Prostate gland (tissue), 2 donors: ENCODE measurements at regions not wholly inside any gene's neighbourhood (a gene's known extent, or its start where the extent isn't known, plus 50 kb on each side); places are given as distances from the start of the nearest gene placed in this dataset.

Experiments
- CTCF ChIP-seq, 4 experiments: fragments of 200-600 bp in 2 of 4; fragments of 450-650 bp in 2 of 4; sonication (generic) in 2 of 4; IDR thresholded peaks; 1 replicate in 3 of 4; 2 replicates in 1 of 4; pipeline ENCODE4 v1.5.1; 2016 to 2019; ENCODE audit warnings: antibody characterized with exemption in 4 of 4, mild to moderate bottlenecking in 2 of 4, moderate library complexity in 2 of 4
- POLR2A ChIP-seq: fragments of 450-650 bp; IDR thresholded peaks from one replicate; pipeline ENCODE4 v1.6.1; 2016; ENCODE audit warnings: antibody characterized with exemption, mild to moderate bottlenecking
- POLR2AphosphoS5 ChIP-seq: sonication (generic); formaldehyde crosslinking; IDR thresholded peaks from one replicate; pipeline ENCODE4 v1.6.1; 2017; ENCODE audit warnings: antibody characterized with exemption

GRCh38 chr1:209064850-209065706, 518.4 kb upstream of the CAMK1G start:
- no peak for TF ChIP-seq CTCF (IDR thresholded peaks at IDR 0.05)
- no peak for TF ChIP-seq POLR2AphosphoS5
- TF ChIP-seq POLR2A, result no peak
